H1 (cell line): ENCODE measurements at regions not wholly inside any gene's neighbourhood (a gene's known extent, or its start where the extent isn't known, plus 50 kb on each side); places are given as distances from the start of the nearest gene placed in this dataset.
"Not testable (repeated sequence)": the region's sequence is repeated elsewhere in the genome, so short reads cannot be mapped to it uniquely, and the experiment has no call there.

Source experiments
- CTCF ChIA-PET: fragments of 300-600 bp; sonication (Branson Sonifier 250); formaldehyde crosslinking; loops from one replicate; lab custom pipeline; 2021; ENCODE audit not compliant: partially characterized antibody; lab: Charles Lee
- POLR2A ChIA-PET: fragments of 300-600 bp; sonication (Branson Sonifier 250); formaldehyde crosslinking; loops from one replicate; lab custom pipeline; 2021; ENCODE audit warnings: inconsistent platforms; ENCODE audit not compliant: partially characterized antibody; lab: Charles Lee
- DNase-seq, 2 experiments: peaks; one replicate each; pipeline versions ENCODE4 v3.0.0 to v3.0.0-alpha.2; 2010 to 2022; ENCODE audit warnings: low spot score in 2 of 2, low read depth in 1 of 2, mixed read lengths in 1 of 2
- FAIRE-seq: peaks from 2 replicates; lab custom pipeline; 2011; peaks lifted over from hg19 to GRCh38; lab: Jason Lieb, UNC
- H2AFZ ChIP-seq: 2 replicates; pipeline ENCODE4 v1.8.1; 2012; ENCODE audit warnings: low read length, inconsistent platforms
- H2AK5ac ChIP-seq: 2 replicates; pipeline ENCODE4 v1.6.1; 2013; ENCODE audit warnings: low read depth, low read length
- H2BK120ac ChIP-seq: replicated peaks from 2 replicates; pipeline ENCODE3; 2013; ENCODE audit warnings: low read depth, low read length, inconsistent platforms
- H2BK12ac ChIP-seq: 2 replicates; pipeline ENCODE4 v1.6.1; 2013; ENCODE audit warnings: low read depth, low read length
- H2BK15ac ChIP-seq: 2 replicates; pipeline ENCODE4 v1.6.1; 2013; ENCODE audit warnings: low read length
- H2BK20ac ChIP-seq: 2 replicates; pipeline ENCODE4 v1.6.1; 2013; ENCODE audit warnings: low read length
- H2BK5ac ChIP-seq: 2 replicates; pipeline ENCODE4 v1.6.1; 2013; ENCODE audit warnings: low read depth, low read length
- H3K14ac ChIP-seq: 2 replicates; pipeline ENCODE4 v1.6.1; 2013; ENCODE audit warnings: inconsistent platforms; ENCODE audit not compliant: insufficient read length
- H3K18ac ChIP-seq: 2 replicates; pipeline ENCODE4 v1.6.1; 2013; ENCODE audit warnings: low read length; ENCODE audit errors: extremely low read depth
- H3K23ac ChIP-seq: 2 replicates; pipeline ENCODE4 v1.6.1; 2013; ENCODE audit warnings: inconsistent platforms; ENCODE audit not compliant: insufficient read length
- H3K23me2 ChIP-seq: 2 replicates; pipeline ENCODE4 v1.6.1; 2013; ENCODE audit warnings: low read depth, low read length
- H3K27ac ChIP-seq: 2 replicates; pipeline ENCODE4 v1.6.1; 2011; ENCODE audit warnings: low read depth, low read length, inconsistent platforms
- H3K27me3 ChIP-seq, 4 experiments: replicated peaks in 1 of 4; 1 replicate in 1 of 4; 2 replicates in 3 of 4; pipeline versions ENCODE4 v1.6.1 to v1.8.1; 2011 to 2013; ENCODE audit warnings: low read length in 3 of 4, mild to moderate bottlenecking in 3 of 4, inconsistent platforms in 2 of 4, mixed read lengths in 2 of 4, moderate library complexity in 1 of 4; ENCODE audit not compliant: control insufficient read depth in 3 of 4, insufficient read depth in 3 of 4; ENCODE audit errors: extremely low read depth in 1 of 4
- H3K36me3 ChIP-seq, 4 experiments: 2 replicates each; pipeline versions ENCODE4 v1.6.1 to v1.8.1; 2011 to 2013; ENCODE audit warnings: mild to moderate bottlenecking in 4 of 4, low read length in 3 of 4, moderate library complexity in 2 of 4, control low read depth in 1 of 4, inconsistent platforms in 1 of 4; ENCODE audit not compliant: insufficient read depth in 4 of 4, control insufficient read depth in 2 of 4
- H3K4ac ChIP-seq: replicated peaks from 2 replicates; pipeline ENCODE3; 2013; ENCODE audit warnings: low read length, low read depth, mixed read lengths, inconsistent platforms; ENCODE audit not compliant: insufficient read length
- H3K4me1 ChIP-seq, 4 experiments: replicated peaks in 1 of 4; 1 replicate in 1 of 4; 2 replicates in 3 of 4; pipeline versions ENCODE4 v1.6.1 to v1.8.1; 2011 to 2013; ENCODE audit warnings: low read length in 3 of 4, inconsistent platforms in 2 of 4, mixed read lengths in 1 of 4; ENCODE audit not compliant: insufficient read depth in 4 of 4, control insufficient read depth in 3 of 4
- H3K4me2 ChIP-seq, 2 experiments: 2 replicates each; pipeline versions ENCODE4 v1.6.1 to v1.8.1; 2011 to 2013; ENCODE audit warnings: low read depth in 2 of 2, low read length in 2 of 2, control low read depth in 1 of 2, inconsistent platforms in 1 of 2, mild to moderate bottlenecking in 1 of 2; ENCODE audit not compliant: insufficient read depth in 1 of 2
- H3K4me3 ChIP-seq, 4 experiments: fragments of 200-600, 300-600 bp in 1 of 4; sonication (generic), shearing (Covaris generic), sonication (Bioruptor Twin) in 1 of 4; 2 replicates each; pipeline versions ENCODE4 v1.5.1 to v1.8.1; 2011 to 2016; ENCODE audit warnings: low read length in 4 of 4, low read depth in 3 of 4, control low read depth in 2 of 4, inconsistent platforms in 2 of 4, mild to moderate bottlenecking in 2 of 4, mixed read lengths in 1 of 4, moderate library complexity in 1 of 4; ENCODE audit not compliant: insufficient read depth in 2 of 4; ENCODE audit errors: extremely low read depth in 1 of 4
- H3K56ac ChIP-seq: replicated peaks from 2 replicates; pipeline ENCODE3; 2013; ENCODE audit warnings: low read depth, mild to moderate bottlenecking, mixed read lengths, low read length, inconsistent platforms; ENCODE audit not compliant: insufficient read length
- H3K79me1 ChIP-seq: 2 replicates; pipeline ENCODE4 v1.6.1; 2013; ENCODE audit warnings: low read depth, low read length, control low read depth
- H3K79me2 ChIP-seq, 2 experiments: 2 replicates each; pipeline versions ENCODE4 v1.6.1 to v1.8.1; 2012 to 2013; ENCODE audit warnings: low read length in 2 of 2, mild to moderate bottlenecking in 2 of 2, inconsistent platforms in 1 of 2; ENCODE audit not compliant: insufficient read depth in 2 of 2, control insufficient read depth in 1 of 2
- H3K9ac ChIP-seq, 4 experiments: replicated peaks in 1 of 4; 1 replicate in 1 of 4; 2 replicates in 3 of 4; pipeline versions ENCODE4 v1.6.1 to v1.8.1; 2011 to 2013; ENCODE audit warnings: low read depth in 3 of 4, low read length in 3 of 4, control low read depth in 2 of 4, mild to moderate bottlenecking in 2 of 4, moderate library complexity in 2 of 4, inconsistent platforms in 1 of 4; ENCODE audit errors: extremely low read depth in 1 of 4
- H3K9me3 ChIP-seq, 2 experiments: 2 replicates each; pipeline versions ENCODE4 v1.6.1 to v1.8.1; 2012 to 2013; ENCODE audit warnings: mild to moderate bottlenecking in 2 of 2, moderate library complexity in 2 of 2, control low read depth in 1 of 2, inconsistent platforms in 1 of 2, low read depth in 1 of 2, low read length in 1 of 2, mixed read lengths in 1 of 2; ENCODE audit not compliant: insufficient read depth in 2 of 2
- H4K20me1 ChIP-seq, 2 experiments: replicated peaks in 1 of 2; 2 replicates each; pipeline versions ENCODE3 to v1.8.1; 2011 to 2013; ENCODE audit warnings: inconsistent platforms in 2 of 2, low read length in 2 of 2, mild to moderate bottlenecking in 1 of 2; ENCODE audit not compliant: insufficient read depth in 2 of 2, control insufficient read depth in 1 of 2
- H4K5ac ChIP-seq: 2 replicates; pipeline ENCODE4 v1.6.1; 2013; ENCODE audit warnings: low read length, low read depth, mixed read lengths, inconsistent platforms; ENCODE audit not compliant: insufficient read length
- H4K8ac ChIP-seq: 2 replicates; pipeline ENCODE4 v1.8.0; 2013; ENCODE audit warnings: mild to moderate bottlenecking, moderate library complexity, low read length, inconsistent platforms; ENCODE audit not compliant: insufficient read depth; ENCODE audit errors: extremely low read depth
- H4K91ac ChIP-seq: replicated peaks from 2 replicates; pipeline ENCODE3; 2013; ENCODE audit warnings: low read length, mixed read lengths, inconsistent platforms; ENCODE audit not compliant: insufficient read length
- GABPA ChIP-seq: IDR thresholded peaks from 2 replicates; pipeline ENCODE4 v1.6.1; 2011; ENCODE audit warnings: mild to moderate bottlenecking, low read length, moderate library complexity, borderline replicate concordance; ENCODE audit not compliant: insufficient read depth
- POLR2A ChIP-seq, 2 experiments: IDR thresholded peaks; 1 replicate in 1 of 2; 2 replicates in 1 of 2; pipeline ENCODE4 v1.6.1; 2011; ENCODE audit warnings: low read depth in 2 of 2, low read length in 2 of 2, mild to moderate bottlenecking in 2 of 2; ENCODE audit errors: control extremely low read depth in 1 of 2
- POU5F1 ChIP-seq: IDR thresholded peaks from 2 replicates; pipeline ENCODE4 v1.6.1; 2011; ENCODE audit warnings: low read depth, mild to moderate bottlenecking, low read length, moderate library complexity
- TF ChIP-seq, protein P1 (sequence below), 3 experiments: IDR thresholded peaks; 1 replicate in 2 of 3; 2 replicates in 1 of 3; pipeline versions ENCODE4 v1.5.1 to v1.6.1; 2011; ENCODE audit warnings: low read length in 3 of 3, mild to moderate bottlenecking in 3 of 3, inconsistent platforms in 2 of 3, low read depth in 1 of 3, moderate library complexity in 1 of 3; ENCODE audit not compliant: insufficient read depth in 1 of 3; ENCODE audit errors: control extremely low read depth in 1 of 3

GRCh38 chr1:93756657-93757056 lies 75.0 kb upstream of the BCAR3 start (continued):
- no peak for TF ChIP-seq POLR2A (IDR thresholded peaks at IDR 0.05; ENCODE audit: control extremely low read depth in 1 of 2, low read depth in 2 of 2, low read length in 2 of 2)
- TF ChIP-seq, protein P1, sequence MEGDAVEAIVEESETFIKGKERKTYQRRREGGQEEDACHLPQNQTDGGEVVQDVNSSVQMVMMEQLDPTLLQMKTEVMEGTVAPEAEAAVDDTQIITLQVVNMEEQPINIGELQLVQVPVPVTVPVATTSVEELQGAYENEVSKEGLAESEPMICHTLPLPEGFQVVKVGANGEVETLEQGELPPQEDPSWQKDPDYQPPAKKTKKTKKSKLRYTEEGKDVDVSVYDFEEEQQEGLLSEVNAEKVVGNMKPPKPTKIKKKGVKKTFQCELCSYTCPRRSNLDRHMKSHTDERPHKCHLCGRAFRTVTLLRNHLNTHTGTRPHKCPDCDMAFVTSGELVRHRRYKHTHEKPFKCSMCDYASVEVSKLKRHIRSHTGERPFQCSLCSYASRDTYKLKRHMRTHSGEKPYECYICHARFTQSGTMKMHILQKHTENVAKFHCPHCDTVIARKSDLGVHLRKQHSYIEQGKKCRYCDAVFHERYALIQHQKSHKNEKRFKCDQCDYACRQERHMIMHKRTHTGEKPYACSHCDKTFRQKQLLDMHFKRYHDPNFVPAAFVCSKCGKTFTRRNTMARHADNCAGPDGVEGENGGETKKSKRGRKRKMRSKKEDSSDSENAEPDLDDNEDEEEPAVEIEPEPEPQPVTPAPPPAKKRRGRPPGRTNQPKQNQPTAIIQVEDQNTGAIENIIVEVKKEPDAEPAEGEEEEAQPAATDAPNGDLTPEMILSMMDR (IDR thresholded peaks at IDR 0.05; ENCODE audit: control extremely low read depth in 1 of 3, insufficient read depth in 1 of 3, low read depth in 1 of 3, low read length in 3 of 3) = no peak
- no peak for TF ChIP-seq GABPA
- TF ChIP-seq POU5F1 = no peak

- H4K20me1 ChIP-seq, H2BK12ac ChIP-seq, H3K4me3 ChIP-seq, H3K23me2 ChIP-seq, H3K4ac ChIP-seq, H4K5ac ChIP-seq, DNase-seq, H3K79me2 ChIP-seq, H3K79me1 ChIP-seq, FAIRE-seq, H3K27ac ChIP-seq, H3K18ac ChIP-seq, H3K4me2 ChIP-seq, H3K56ac ChIP-seq, H2AK5ac ChIP-seq, H2BK5ac ChIP-seq, POLR2A ChIA-PET, H3K4me1 ChIP-seq, H2BK120ac ChIP-seq, H3K9ac ChIP-seq, H4K8ac ChIP-seq, H3K27me3 ChIP-seq, H3K36me3 ChIP-seq, H2AFZ ChIP-seq, H4K91ac ChIP-seq, H2BK20ac ChIP-seq, H3K9me3 ChIP-seq, H3K23ac ChIP-seq, H3K14ac ChIP-seq, H2BK15ac ChIP-seq: not testable (repeated sequence)
- CTCF ChIA-PET = interaction anchor here (1.2 to 2.3 kb wide), 7 partner anchors 11 to 123 kb away, joined by 3 to 11 read pairs (median 4); no protein-coding TSS in a partner anchor
Measured at GRCh38 chr1:93755251-93755715, 73.6 kb upstream of the BCAR3 start.
